HEK293 (cell line): ENCODE measurements at regions not wholly inside any gene's neighbourhood (a gene's known extent, or its start where the extent isn't known, plus 50 kb on each side); places are given as distances from the start of the nearest gene placed in this dataset.

Experiments
- CTCF ChIA-PET: fragments of 350-600 bp; formaldehyde crosslinking; extraction: SDS; loops from one replicate; lab custom pipeline; 2021; ENCODE audit warnings: antibody characterized with exemption; lab: Yijun Ruan, JAX
- POLR2A ChIA-PET: fragments of 300-600 bp; formaldehyde crosslinking; extraction: SDS; loops from one replicate; lab custom pipeline; 2020; ENCODE audit warnings: antibody characterized with exemption, inconsistent platforms; lab: Yijun Ruan, JAX
- H3K27ac ChIP-seq: fragments of 200-500 bp; sonication (Bioruptor generic); 2 replicates; pipeline ENCODE4 v1.5.1; 2014; ENCODE audit warnings: low read depth, low read length, control low read depth, inconsistent platforms; ENCODE audit errors: extremely low read depth
- H3K36me3 ChIP-seq, 2 experiments: fragments of 200-500 bp in 1 of 2; sonication (Bioruptor generic) in 1 of 2; 1 replicate in 1 of 2; 2 replicates in 1 of 2; pipeline ENCODE4 v1.5.1; 2014 to 2017; ENCODE audit warnings: inconsistent platforms in 2 of 2, low read length in 2 of 2; ENCODE audit not compliant: control insufficient read depth in 2 of 2, insufficient read depth in 1 of 2
- H3K4me1 ChIP-seq: fragments of 200-500 bp; sonication (Bioruptor generic); 2 replicates; pipeline ENCODE4 v1.5.1; 2014; ENCODE audit warnings: mild to moderate bottlenecking, low read length, inconsistent platforms; ENCODE audit not compliant: control insufficient read depth, insufficient read depth
- H3K4me3 ChIP-seq: 2 replicates; pipeline ENCODE4 v1.5.1; 2011; ENCODE audit warnings: low read depth, mild to moderate bottlenecking, control low read depth, low read length, moderate library complexity
- H3K9me3 ChIP-seq: fragments of 200-500 bp; sonication (Bioruptor generic); 2 replicates; pipeline ENCODE4 v1.5.1; 2014; ENCODE audit warnings: low read depth, low read length, inconsistent platforms; ENCODE audit not compliant: control insufficient read depth, insufficient read depth
- GLIS2 ChIP-seq: fragments of 450-650 bp; formaldehyde crosslinking; IDR thresholded peaks from 2 replicates; pipeline ENCODE4 v1.5.1; 2016; ENCODE audit warnings: missing biosample characterization, missing genetic modification characterization
- HOXD13 ChIP-seq: sonication (generic); formaldehyde crosslinking; IDR thresholded peaks from 2 replicates; pipeline ENCODE4 v1.8.0; 2022; ENCODE audit warnings: missing genetic modification reagents, borderline replicate concordance
- KLF17 ChIP-seq: fragments of 450-650 bp; formaldehyde crosslinking; IDR thresholded peaks from 2 replicates; pipeline ENCODE4 v1.5.1; 2016; ENCODE audit warnings: missing biosample characterization, missing genetic modification characterization
- MEIS1 ChIP-seq: sonication (generic); formaldehyde crosslinking; IDR thresholded peaks from 2 replicates; pipeline ENCODE4 v1.8.1; 2022; ENCODE audit warnings: missing genetic modification reagents, mild to moderate bottlenecking, borderline replicate concordance
- MZF1 ChIP-seq: fragments of 450-650 bp; formaldehyde crosslinking; IDR thresholded peaks from 2 replicates; pipeline ENCODE4 v1.5.1; 2017; ENCODE audit warnings: missing biosample characterization, missing genetic modification characterization, borderline replicate concordance
- REST ChIP-seq: fragments of 450-650 bp; formaldehyde crosslinking; IDR thresholded peaks from 2 replicates; pipeline ENCODE4 v1.5.1; 2016; ENCODE audit warnings: missing biosample characterization, missing genetic modification characterization
- SCRT2 ChIP-seq: fragments of 450-650 bp; formaldehyde crosslinking; IDR thresholded peaks from 2 replicates; pipeline ENCODE4 v1.5.1; 2016; ENCODE audit warnings: missing biosample characterization, missing genetic modification characterization
- SP3 ChIP-seq: fragments of 450-650 bp; formaldehyde crosslinking; IDR thresholded peaks from 2 replicates; pipeline ENCODE4 v1.5.1; 2016; ENCODE audit warnings: missing biosample characterization, missing genetic modification characterization
- ZBTB1 ChIP-seq: fragments of 450-650 bp; formaldehyde crosslinking; IDR thresholded peaks from 2 replicates; pipeline ENCODE4 v1.5.1; 2016; ENCODE audit warnings: missing biosample characterization, missing genetic modification characterization
- ZBTB44 ChIP-seq: fragments of 450-650 bp; IDR thresholded peaks from 2 replicates; pipeline ENCODE4 v1.5.1; 2018; ENCODE audit warnings: missing biosample characterization, mild to moderate bottlenecking, missing genetic modification characterization
- ZNF133 ChIP-seq: fragments of 450-650 bp; formaldehyde crosslinking; IDR thresholded peaks from 2 replicates; pipeline ENCODE4 v1.5.1; 2016; ENCODE audit warnings: missing biosample characterization, missing genetic modification characterization
- ZNF18 ChIP-seq: fragments of 450-650 bp; formaldehyde crosslinking; IDR thresholded peaks from 2 replicates; pipeline ENCODE4 v1.5.1; 2016; ENCODE audit warnings: missing biosample characterization, missing genetic modification characterization
- ZNF223 ChIP-seq: fragments of 450-650 bp; formaldehyde crosslinking; IDR thresholded peaks from 2 replicates; pipeline ENCODE4 v1.5.1; 2016; ENCODE audit warnings: missing biosample characterization, missing genetic modification characterization
- ZNF24 ChIP-seq: fragments of 450-650 bp; formaldehyde crosslinking; IDR thresholded peaks from 2 replicates; pipeline ENCODE4 v1.5.1; 2016; ENCODE audit warnings: missing biosample characterization, missing genetic modification characterization
- ZNF280D ChIP-seq: fragments of 450-650 bp; formaldehyde crosslinking; IDR thresholded peaks from 2 replicates; pipeline ENCODE4 v1.5.1; 2016; ENCODE audit warnings: missing biosample characterization, missing genetic modification characterization
- ZNF311 ChIP-seq: fragments of 450-650 bp; formaldehyde crosslinking; IDR thresholded peaks from 2 replicates; pipeline ENCODE4 v1.5.1; 2017; ENCODE audit warnings: missing biosample characterization, missing genetic modification characterization, borderline replicate concordance
- ZNF366 ChIP-seq: fragments of 450-650 bp; formaldehyde crosslinking; conservative IDR thresholded peaks from 2 replicates; pipeline ENCODE4 v1.5.1; 2016; ENCODE audit warnings: missing biosample characterization, missing genetic modification characterization
- ZNF391 ChIP-seq: fragments of 450-650 bp; formaldehyde crosslinking; IDR thresholded peaks from 2 replicates; pipeline ENCODE4 v1.5.1; 2016; ENCODE audit warnings: low read depth, missing biosample characterization, missing genetic modification characterization, borderline replicate concordance
- ZNF433 ChIP-seq: fragments of 450-650 bp; formaldehyde crosslinking; IDR thresholded peaks from 2 replicates; pipeline ENCODE4 v1.5.1; 2016; ENCODE audit warnings: missing biosample characterization, missing genetic modification characterization, low read depth
- ZNF501 ChIP-seq: fragments of 450-650 bp; formaldehyde crosslinking; IDR thresholded peaks from 2 replicates; pipeline ENCODE4 v1.5.1; 2016; ENCODE audit warnings: missing biosample characterization, missing genetic modification characterization

GRCh38 chr6:44045672-44046015, 81.6 kb downstream of the MRPL14 start:
- H3K4me3 ChIP-seq: no peak overlapping the region
- H3K9me3 ChIP-seq: no peaks in the 10 kb centered on the region
- POLR2A ChIA-PET: no interaction called here
- no peak for TF ChIP-seq ZNF391 (tag by site-specific recombination)
- TF ChIP-seq ZNF366 (tag by site-specific recombination): no peak
- no peak for TF ChIP-seq ZNF133 (tag by site-specific recombination)
- no peak for TF ChIP-seq ZNF433 (tag by site-specific recombination)
- TF ChIP-seq ZBTB44 (tag by site-specific recombination): no peak
- TF ChIP-seq KLF17 (tag by site-specific recombination): no peak
- no peak for TF ChIP-seq SP3
- TF ChIP-seq REST (tag by site-specific recombination): no peak
- no peak for TF ChIP-seq ZNF311
- no peak for TF ChIP-seq HOXD13 (CRISPR knock-in tag)
- TF ChIP-seq ZNF501 (tag by site-specific recombination): no peak
- no peak for TF ChIP-seq MZF1 (tag by site-specific recombination)
- no peak for TF ChIP-seq ZNF24 (tag by site-specific recombination)
- no peak for TF ChIP-seq ZNF223
- no peak for TF ChIP-seq SCRT2 (tag by site-specific recombination)
- TF ChIP-seq ZNF280D (tag by site-specific recombination): no peak
- no peak for TF ChIP-seq GLIS2 (tag by site-specific recombination)
- no peak for TF ChIP-seq ZNF18
- no peak for TF ChIP-seq MEIS1 (CRISPR knock-in tag)
- no peak for TF ChIP-seq ZBTB1 (tag by site-specific recombination)
- H3K4me1 ChIP-seq: peaks cover 7% of the 10 kb centered on the region; the same call in 1 of the 2 replicates
- CTCF ChIA-PET: no interaction called here
- no peak overlapping the region for H3K27ac ChIP-seq
- H3K36me3 ChIP-seq: no peaks in the 10 kb centered on the region
